ENCODE measurements at regions not wholly inside any gene's neighbourhood (a gene's known extent, or its start where the extent isn't known, plus 50 kb on each side); places are given as distances from the start of the nearest gene placed in this dataset.

DNA sequence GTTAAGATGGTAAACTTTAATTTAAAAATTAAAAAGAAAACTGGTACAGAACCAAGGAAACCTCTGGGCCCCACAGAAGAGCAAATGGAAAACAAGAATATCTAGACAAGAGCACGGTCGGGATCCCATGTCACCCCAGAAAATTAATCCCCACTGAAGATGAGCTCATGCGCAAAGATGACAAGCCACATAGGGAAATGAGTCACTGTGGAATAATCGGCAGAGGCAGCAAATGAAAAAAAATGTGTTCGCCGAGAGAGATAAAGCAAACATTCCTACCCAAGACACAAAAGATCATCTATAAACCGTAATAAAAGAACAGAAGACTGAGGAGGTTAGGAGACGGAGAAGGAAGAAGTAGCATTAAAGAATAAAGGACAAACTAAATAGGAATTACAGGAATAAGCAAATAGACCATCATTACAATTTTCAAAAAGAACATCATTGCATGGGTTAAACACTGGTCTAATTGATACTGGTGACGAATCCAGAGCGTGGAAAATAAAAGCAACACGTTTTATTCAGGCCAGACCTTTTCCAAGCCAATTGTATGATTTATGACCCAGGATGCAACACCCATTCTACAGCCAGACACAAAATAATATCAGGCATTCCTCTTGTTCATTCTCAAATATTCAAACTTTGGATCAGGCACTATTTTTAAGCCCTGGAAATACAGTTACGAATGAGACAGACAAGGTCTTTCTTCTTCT is 138.0 kb upstream of the ARID1B start:
- TF ChIP-seq, protein P1, sequence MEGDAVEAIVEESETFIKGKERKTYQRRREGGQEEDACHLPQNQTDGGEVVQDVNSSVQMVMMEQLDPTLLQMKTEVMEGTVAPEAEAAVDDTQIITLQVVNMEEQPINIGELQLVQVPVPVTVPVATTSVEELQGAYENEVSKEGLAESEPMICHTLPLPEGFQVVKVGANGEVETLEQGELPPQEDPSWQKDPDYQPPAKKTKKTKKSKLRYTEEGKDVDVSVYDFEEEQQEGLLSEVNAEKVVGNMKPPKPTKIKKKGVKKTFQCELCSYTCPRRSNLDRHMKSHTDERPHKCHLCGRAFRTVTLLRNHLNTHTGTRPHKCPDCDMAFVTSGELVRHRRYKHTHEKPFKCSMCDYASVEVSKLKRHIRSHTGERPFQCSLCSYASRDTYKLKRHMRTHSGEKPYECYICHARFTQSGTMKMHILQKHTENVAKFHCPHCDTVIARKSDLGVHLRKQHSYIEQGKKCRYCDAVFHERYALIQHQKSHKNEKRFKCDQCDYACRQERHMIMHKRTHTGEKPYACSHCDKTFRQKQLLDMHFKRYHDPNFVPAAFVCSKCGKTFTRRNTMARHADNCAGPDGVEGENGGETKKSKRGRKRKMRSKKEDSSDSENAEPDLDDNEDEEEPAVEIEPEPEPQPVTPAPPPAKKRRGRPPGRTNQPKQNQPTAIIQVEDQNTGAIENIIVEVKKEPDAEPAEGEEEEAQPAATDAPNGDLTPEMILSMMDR (IDR thresholded peaks at IDR 0.05; ENCODE audit: low read depth, low read length, missing control alignments): no peak
- DNase-seq (ENCODE audit: extremely low read depth, low read depth): no peak
- H3K4me3 ChIP-seq (replicated peaks; ENCODE audit: low read depth, low read length): no peak overlapping the region

DNA sequence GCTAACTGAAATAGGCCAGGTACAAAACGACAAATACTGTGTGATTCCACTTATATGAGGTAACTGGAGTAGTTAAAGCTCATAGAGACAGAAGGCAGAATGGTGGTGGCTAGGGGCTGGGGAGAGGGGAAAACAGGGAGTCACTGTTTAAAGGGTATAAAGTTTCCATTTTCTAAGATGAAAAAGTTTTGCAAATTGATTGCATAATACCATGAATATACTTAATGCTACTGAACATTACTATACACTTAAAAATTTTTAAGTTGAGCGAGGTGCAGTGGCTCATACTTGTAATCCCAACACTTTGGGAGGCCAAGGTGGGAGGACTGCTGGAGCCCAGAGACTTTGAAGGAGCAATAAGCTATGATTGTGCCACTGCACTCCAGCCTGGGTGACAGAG is 138.6 kb upstream of the ARID1B start:
- TF ChIP-seq, protein P1 (IDR thresholded peaks at IDR 0.05; ENCODE audit: low read depth, low read length, missing control alignments): no peak
- no peak for DNase-seq (ENCODE audit: extremely low read depth, low read depth)
- no peak overlapping the region for H3K4me3 ChIP-seq (replicated peaks; ENCODE audit: low read depth, low read length)

DNA sequence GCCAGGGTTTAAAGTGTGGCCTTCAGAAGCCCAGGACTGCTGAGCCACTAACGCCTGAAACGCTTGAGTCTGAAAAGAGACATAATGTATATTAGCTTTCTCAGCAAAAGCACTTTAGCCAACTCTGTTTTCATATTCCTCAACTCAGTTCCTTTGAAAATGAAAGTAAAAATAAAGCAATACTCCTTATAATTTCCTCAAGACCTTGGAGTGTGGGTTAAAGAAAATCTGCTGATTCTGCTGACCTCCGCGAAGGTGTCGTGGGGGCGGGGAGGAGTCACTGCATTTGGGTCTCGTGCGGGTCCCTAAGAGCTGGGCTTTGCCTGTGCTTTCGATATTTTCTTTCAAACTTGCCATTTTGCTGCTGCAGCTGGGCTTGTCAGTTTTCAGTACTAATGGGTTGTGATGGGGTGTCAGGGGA is 142.2 kb upstream of the ARID1B start:
- H3K4me3 ChIP-seq (replicated peaks; ENCODE audit: low read depth, low read length): no peak overlapping the region
- TF ChIP-seq, protein P1 (IDR thresholded peaks at IDR 0.05; ENCODE audit: low read depth, low read length, missing control alignments): no peak
- DNase-seq (ENCODE audit: extremely low read depth, low read depth): no peak

DNA sequence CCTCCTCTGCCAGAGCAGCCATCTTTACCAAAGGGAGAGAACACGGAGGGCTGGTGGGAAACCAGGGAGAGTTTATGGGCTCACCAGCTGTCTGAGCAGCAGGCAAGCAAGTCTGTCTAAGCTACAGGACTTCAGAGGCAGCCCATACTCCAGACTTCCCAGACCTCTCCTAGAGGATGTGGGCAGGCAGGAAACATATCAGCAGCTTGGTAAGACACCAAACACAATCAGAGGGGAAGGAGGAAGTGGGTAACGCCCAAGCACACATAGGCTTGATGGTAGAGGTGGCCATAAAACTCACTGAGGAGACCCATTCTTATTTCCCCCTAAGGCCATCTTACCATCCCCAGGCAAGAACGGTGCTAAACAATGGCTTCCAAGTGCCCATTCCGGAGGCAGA is 143.1 kb upstream of the ARID1B start:
- H3K4me3 ChIP-seq (replicated peaks; ENCODE audit: low read depth, low read length): no peak overlapping the region
- TF ChIP-seq, protein P1 (IDR thresholded peaks at IDR 0.05; ENCODE audit: low read depth, low read length, missing control alignments): no peak
- DNase-seq (ENCODE audit: extremely low read depth, low read depth): no peak

DNA sequence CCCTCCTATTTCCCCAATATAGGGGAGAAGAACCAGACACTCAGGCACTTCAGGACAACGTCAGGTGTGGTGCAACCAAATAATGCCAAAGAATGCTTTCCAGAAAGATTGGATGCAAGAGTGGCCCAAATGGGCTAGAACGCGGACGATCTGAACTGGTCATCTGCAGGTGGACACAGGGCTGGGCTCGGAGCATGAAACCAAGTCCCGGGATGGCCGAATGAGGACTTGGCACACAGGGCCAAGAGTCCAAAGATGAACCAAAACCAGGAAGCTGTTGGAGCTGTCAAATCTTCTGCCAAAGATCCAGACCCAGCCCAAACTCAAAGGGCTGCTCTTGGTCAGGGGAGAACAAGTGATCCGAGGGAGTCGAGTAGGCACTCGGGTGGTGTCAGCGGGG is 143.9 kb upstream of the ARID1B start:
- TF ChIP-seq, protein P1 (IDR thresholded peaks at IDR 0.05; ENCODE audit: low read depth, low read length, missing control alignments): no peak
- DNase-seq (ENCODE audit: extremely low read depth, low read depth): no peak
- H3K4me3 ChIP-seq (replicated peaks; ENCODE audit: low read depth, low read length): no peak overlapping the region

DNA sequence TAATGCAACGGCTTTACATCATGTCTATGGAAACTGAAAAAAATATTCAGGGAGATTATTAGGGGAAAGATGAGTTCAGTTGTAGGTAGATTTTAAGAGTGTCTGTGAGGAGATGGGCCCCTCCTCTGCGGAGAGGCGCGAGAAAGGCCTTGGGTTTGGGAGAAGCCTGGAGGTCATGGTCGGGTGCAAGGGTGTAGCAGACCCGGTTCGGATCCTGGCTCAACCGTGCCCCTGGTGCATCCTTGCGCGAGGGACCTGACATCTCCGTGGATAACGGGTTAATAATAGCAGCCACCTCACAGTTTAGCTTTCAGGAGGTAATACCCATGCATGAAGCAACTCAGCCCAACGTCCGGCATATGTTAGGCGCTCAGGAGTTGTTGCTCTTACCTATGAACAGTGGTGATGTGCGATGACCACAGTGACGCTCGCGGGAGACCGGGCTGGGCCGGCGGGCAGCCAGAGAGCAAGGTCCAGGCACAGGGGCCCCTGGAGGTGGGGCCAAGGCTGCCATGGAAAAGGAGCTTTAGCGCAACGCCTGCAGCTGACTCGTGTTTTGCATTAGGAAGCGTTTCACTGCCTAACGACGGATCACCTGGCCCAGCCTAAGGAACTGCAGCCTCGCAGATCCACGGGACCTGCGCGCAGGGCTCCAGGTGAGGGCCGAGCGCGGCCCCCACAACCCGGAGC is 146.4 kb upstream of the ARID1B start:
- DNase-seq (ENCODE audit: extremely low read depth, low read depth): no peak
- no peak overlapping the region for H3K4me3 ChIP-seq (replicated peaks; ENCODE audit: low read depth, low read length)
- TF ChIP-seq, protein P1 (IDR thresholded peaks at IDR 0.05; ENCODE audit: low read depth, low read length, missing control alignments): no peak
